Effector CD8-positive, alpha-beta T cell (primary cell): ENCODE measurements at regions not wholly inside any gene's neighbourhood (a gene's known extent, or its start where the extent isn't known, plus 50 kb on each side); places are given as distances from the start of the nearest gene placed in this dataset.

ENCODE experiments used
- DNase-seq: peaks from one replicate; lab custom pipeline; 2025; lab: John Stamatoyannopoulos, UW

DNA sequence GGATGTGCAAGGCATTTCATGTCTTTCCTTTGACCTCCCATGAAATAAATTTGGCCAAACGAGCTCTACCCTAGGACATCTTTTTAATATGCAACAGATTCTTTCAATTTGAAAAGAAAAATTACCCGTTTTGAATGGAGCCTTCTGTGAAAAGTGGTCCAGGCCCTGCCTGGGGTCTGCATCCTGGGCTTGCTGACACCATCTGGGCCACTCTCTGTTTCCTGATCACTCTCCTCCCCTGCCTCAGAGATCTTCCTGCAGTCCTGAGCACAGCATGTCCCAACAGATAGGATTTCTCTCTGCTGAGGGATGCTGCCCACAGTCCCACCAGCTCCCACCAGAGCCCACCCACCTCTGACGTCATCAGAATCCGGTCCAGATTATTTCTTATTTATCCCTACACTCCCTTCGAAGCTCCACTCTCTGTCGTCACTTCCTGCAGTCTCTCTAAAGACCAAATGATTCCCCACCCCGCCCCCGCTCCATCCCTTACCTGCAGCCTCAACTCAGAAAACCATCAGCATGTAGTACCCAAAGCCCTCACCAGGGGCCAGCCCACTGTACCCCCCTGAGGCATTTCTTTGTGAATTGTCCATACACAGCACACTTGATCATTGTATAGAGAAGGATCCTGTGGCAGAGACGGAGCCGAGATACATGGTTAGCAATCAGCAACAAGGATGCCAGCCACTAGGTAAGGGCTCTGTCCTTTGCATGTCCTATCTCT lies 192.1 kb upstream of the MGMT start:
- no peak for DNase-seq

GRCh38 chr10:129275886-129276285 lies 191.2 kb upstream of the MGMT start:
- no peak for DNase-seq

GRCh38 chr10:129277084-129277483 lies 190.0 kb upstream of the MGMT start:
- DNase-seq, result no peak

DNA sequence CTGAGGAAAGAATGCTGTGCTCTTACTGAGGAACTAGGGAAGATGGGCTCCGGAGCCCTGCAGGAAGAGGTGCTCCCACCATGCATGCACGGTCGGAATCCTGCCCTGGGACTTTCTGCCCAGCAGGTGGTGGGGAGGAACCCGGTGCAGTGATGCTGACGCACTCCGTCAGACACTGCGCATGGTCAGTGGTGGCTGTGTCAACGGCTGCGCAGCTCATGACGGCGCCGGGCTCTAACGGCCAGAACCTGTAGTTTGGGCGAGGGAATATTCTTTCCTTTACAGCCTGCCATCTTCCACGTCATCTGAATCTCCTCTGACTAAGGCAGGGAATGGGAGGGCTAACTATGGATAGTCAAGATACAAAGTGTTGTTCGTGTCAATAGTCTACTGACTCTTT lies 189.2 kb upstream of the MGMT start:
- DNase-seq, result no peak

- DNase-seq, result no peak
These were observed 188.4 kb upstream of the MGMT start for GRCh38 chr10:129278686-129279085.

- no peak for DNase-seq
These were observed 187.4 kb upstream of the MGMT start for GRCh38 chr10:129279446-129280154.

DNA sequence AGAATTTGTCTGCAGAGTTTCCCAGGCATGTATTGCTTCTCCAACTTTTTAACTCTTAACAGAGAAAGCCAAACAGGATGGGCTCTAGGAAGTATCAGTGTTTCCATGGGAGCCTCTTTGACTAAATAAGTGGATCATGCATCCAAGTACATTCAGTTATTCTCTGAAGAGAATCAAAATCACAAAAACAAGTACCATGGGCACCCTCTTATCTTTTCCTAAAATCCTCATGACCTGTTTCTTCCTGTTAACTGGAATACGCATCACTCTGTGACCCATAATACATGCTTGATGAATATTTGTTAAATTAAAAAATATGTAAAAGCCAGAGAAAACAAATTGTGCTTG lies 186.9 kb upstream of the MGMT start:
- no peak for DNase-seq

DNA sequence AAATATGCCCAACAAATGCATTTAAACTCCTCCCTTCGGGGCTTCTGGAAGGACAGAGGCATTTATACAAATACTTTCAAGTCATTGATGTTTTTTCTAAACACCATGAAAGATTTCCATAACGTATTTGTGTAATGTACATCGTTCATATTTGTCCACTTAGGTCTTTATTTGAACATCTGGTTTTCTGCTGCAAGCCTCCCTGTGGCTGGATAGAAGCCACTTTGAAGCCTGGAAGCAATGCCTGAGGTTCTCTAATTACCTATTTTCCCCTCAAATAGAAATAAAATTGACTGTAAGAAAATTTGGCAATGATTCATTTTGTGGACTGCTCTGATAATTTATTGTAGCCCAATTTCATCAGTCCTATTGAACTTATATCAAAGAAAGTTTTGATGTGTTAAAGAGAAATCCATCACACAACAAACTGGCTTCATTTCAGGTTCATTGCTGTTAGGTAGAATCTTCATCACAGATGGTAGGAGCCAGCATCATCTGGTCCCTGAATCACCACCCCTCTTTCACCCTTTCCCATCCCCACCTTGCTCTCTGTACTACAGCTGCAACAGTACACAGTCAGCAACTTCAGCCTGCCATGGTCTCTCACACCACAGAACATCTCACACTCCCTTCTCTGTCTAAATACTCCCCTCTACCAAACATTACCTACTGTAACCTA lies 186.0 kb upstream of the MGMT start:
- DNase-seq, result no peak

- no peak for DNase-seq
These were observed 181.6 kb upstream of the MGMT start for GRCh38 chr10:129285459-129285858.

- no peak for DNase-seq
These were observed 177.9 kb upstream of the MGMT start for GRCh38 chr10:129288999-129289584.

DNA sequence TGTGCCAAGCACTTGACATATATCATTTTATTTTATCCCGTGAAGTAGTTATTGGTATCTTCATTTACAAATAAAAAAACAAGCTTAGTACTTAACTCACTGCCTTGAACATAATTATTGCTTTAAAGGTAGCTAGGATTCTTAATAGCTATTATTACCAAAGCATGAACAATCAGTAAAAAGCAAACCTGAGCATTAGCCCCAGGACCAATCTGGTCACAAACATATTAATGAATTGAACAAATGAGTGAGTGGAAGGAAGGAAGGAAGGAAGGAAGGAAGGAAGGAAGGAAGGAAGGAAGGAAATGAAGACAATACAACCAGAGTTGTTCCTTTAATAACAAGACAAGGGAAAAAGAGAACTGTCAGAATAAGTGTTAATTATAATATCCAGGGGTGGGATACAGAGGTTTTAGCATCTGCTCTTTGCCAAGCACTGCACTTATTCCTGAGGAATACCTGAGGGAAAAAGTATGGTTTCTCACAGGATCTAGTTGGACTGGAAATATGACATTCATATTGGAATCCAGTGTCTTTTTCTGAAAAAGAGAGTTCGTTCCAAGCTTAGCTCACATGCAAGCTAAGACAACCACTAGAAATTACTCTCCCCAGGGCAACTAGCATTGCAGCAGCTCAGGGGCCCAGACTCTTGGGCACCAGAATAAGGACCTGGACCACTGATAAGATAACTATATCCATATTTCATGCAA lies 172.9 kb upstream of the MGMT start:
- no peak for DNase-seq

- no peak for DNase-seq
These were observed 172.1 kb upstream of the MGMT start for GRCh38 chr10:129294944-129295343.

DNA sequence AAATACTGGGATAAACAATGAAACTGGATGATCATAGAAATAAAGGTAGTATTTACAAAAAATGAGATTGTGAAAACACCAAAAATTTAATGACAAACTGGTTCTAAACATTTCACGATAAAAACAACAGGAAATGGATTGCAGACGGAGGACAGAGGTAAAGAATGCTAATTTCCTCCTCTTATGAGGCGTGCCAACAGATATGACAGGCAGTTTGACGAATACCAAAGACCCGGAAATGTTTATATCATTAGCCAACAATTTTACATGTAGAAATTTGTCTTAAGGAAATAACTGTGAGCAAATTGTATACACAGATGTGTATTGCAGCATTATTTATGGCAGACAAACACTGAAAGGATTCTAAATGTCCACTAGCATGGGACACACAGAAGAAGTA lies 162.0 kb upstream of the MGMT start:
- DNase-seq, result no peak

DNA sequence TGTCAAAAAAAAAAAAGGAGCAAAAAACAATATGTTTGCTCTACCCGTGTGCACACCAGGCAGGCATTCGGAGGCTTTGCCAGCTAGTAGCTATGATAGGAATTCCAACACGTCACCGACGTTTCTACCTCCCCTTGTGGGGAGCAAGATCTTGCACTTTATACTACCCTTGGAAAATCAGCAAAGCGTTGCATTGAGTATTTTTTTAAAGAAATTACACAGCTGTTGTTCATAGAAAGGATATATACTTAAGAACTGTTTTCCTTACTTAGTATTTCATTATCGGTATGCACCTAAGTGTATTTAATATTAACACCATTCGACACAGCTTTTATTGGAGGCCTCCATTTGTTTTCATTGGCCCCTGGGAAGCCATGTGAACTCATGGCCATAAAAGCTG lies 159.9 kb upstream of the MGMT start:
- no peak for DNase-seq

DNA sequence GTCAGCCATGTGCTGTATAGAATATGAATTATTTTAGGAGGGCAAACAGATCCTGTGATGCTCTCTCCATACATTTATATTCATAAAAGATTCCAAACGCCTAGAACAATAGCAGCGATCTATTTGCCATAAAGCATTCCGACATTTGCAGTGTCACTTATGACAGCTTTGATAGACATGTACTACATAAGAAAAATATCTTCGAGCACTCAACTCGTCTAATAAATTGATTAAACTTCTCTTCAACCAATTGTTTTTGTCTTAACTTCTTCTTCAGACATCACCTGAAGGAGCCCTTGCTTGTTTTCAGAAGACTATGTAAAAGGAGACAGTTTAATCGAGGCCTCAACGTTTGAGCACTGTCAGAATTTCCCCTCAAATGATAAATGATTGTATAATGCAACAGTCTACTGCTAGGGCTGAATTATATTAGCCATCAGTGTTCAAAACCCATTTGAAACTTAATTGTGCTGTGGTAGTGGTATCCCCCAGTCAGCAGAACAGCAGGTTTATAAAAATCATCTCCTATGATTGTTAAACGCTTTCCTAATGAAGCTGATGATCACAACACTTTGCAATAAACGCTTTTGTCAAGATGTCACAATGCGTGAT lies 158.0 kb upstream of the MGMT start:
- no peak for DNase-seq

DNA sequence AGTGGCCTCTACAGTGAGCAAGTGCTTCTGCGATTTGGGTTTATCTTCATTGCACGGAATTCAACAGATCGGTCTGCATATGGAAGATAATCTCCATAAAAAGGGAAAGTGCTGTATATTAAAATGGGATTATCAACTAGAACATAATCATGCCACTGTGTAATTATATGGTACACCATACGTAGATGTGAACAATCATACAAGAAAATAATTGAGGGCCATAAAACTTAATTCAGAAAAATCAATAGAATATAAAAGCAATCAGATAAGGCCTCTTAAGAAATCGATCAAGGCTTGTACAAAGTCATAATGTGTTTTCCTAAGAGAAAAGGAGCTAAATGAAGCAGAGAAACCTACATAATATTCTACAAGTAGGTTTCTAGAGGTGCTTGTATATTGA lies 157.5 kb upstream of the MGMT start:
- no peak for DNase-seq

- DNase-seq, result no peak
These were observed 156.2 kb upstream of the MGMT start for GRCh38 chr10:129310881-129311280.

DNA sequence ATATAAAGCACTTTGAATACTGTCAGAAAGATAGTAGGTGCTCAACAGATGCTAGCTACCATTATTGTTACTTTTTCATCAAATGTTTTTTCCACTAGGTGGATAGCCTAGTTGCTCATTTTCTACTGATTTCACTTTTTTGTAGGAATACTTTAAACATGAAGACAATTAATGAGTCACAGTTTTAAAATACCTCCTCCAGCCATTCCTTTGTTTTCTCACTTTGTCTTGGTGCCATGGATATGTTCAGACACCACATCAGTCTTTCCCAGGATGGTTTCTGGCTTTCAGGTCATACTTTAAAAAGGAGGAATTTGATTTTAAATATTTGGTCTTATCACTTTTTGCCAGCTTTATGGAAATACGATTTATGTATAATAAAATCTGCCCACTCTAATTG lies 147.1 kb upstream of the MGMT start:
- no peak for DNase-seq

DNA sequence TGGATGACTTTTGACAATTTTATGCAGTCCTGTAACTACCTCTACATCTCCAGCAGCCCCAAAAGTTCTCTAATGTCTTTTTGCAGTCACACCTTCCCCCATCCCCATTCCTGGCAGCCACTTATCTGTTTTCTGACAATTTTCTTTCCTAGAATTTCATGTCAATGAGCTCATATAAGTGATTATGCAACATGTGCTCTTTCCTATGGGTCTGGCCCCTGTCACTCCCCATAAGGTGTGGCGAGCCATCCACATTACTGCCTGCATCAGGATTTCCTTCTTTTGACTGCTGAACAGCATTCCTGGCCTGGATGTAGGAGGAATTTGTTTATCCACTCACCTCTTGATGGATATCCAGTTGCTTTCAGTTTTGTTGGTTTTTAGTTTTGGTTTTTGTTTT lies 146.7 kb upstream of the MGMT start:
- DNase-seq, result no peak

DNA sequence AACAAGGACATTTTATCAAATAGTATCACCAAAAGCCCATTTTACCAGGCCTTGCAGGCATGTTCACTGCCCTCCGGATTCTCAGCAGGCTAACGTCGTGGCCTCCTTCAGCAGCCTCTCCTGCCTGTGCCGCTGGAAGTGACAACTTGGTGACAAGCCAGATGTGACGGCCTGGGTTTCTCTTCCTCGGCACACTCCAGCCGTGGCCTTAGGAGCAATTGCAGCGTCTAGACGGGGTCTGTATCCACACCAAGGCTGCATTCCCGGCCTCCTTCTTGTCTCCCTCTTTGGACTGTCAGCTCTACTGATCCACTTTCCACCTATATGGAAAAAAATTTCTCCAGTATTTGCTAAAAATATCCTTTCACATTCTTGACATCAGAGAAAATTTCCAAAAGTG lies 145.3 kb upstream of the MGMT start:
- no peak for DNase-seq

DNA sequence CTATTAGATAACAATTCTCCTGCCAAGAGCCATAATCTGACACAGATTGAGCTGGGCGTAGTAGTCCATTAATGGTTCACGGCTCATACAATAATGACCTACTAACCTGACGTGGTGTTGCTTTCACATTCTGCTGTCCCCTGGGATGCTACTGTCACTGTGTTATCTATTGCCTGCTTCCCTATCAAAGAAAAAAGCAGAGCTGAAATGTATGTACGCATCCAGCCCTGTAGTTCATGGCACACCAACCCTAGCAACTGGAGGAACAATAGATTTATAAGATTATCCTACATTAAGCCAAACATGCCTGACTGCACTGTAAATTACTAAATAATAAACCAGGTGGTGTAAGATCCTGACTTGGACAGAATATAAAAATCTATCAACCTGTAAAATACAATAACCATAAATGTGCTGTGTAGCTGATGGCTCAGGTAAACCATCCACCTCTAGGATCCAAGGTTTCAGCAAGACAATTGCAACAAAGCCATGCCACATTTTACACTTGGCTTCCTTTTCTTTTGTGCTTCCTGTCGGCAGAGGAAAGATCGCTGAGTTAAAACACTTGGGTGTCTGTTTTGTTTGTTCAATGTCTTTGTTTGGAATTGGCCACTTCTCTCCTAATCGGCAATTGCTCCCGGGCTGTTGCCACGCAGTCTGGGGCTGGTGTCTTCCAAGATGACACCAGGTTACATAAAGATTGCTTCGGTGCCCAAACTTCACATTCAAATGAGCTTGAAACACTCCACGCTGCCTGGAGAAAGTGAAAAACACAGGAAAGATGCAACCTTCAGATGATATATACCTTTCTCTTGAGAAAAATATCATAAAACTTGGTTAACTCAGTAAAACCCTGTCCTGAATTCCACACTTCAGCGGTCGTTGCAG lies 143.9 kb upstream of the MGMT start:
- DNase-seq, result no peak
